WTC11 (cell line): ENCODE measurements at regions not wholly inside any gene's neighbourhood (a gene's known extent, or its start where the extent isn't known, plus 50 kb on each side); places are given as distances from the start of the nearest gene placed in this dataset.

Experiments
- ATAC-seq: fragments of 200-7000 bp; cut with Tn5 transposase; 2 replicates; pipeline ENCODE4 v1.10.0; 2021; ENCODE audit warnings: mild to moderate bottlenecking, moderate library complexity
- CTCF ChIA-PET: fragments of 300-600 bp; sonication (Branson Sonifier 250); formaldehyde crosslinking; loops from one replicate; lab custom pipeline; 2021; ENCODE audit warnings: antibody characterized with exemption; lab: Charles Lee
- POLR2A ChIA-PET: fragments of 350-600 bp; sonication (Branson Sonifier 250); formaldehyde crosslinking; loops from one replicate; lab custom pipeline; 2021; ENCODE audit warnings: antibody characterized with exemption; lab: Charles Lee
- DNase-seq: peaks from one replicate; pipeline ENCODE4 v3.0.0; 2021; ENCODE audit warnings: low spot score
- H3K27ac Mint-ChIP-seq: 2 replicates; pipeline ENCODE4 v1.8.0; 2021; ENCODE audit warnings: mixed read lengths
- H3K27me3 Mint-ChIP-seq: 2 replicates; pipeline ENCODE4 v1.8.0; 2021; ENCODE audit warnings: low read depth, mild to moderate bottlenecking, moderate library complexity, mixed read lengths
- H3K36me3 Mint-ChIP-seq: 2 replicates; pipeline ENCODE4 v1.8.0; 2021; ENCODE audit warnings: mixed read lengths
- H3K4me1 Mint-ChIP-seq: 2 replicates; pipeline ENCODE4 v1.8.0; 2022; ENCODE audit warnings: mixed read lengths
- H3K4me3 Mint-ChIP-seq: 2 replicates; pipeline ENCODE4 v1.8.0; 2021; ENCODE audit warnings: mild to moderate bottlenecking, moderate library complexity, mixed read lengths
- H3K9me3 Mint-ChIP-seq: 2 replicates; pipeline ENCODE4 v1.8.0; 2021; ENCODE audit warnings: mixed read lengths
- AFF4 ChIP-seq: sonication (generic); formaldehyde crosslinking; IDR thresholded peaks from 2 replicates; pipeline ENCODE4 v1.8.1; 2023; ENCODE audit warnings: mild to moderate bottlenecking, missing genetic modification reagents, borderline replicate concordance
- ATF1 ChIP-seq: sonication (generic); formaldehyde crosslinking; IDR thresholded peaks from 2 replicates; pipeline ENCODE4 v1.8.1; 2023; ENCODE audit warnings: mild to moderate bottlenecking, moderate library complexity, missing genetic modification reagents
- ELF4 ChIP-seq: sonication (generic); formaldehyde crosslinking; IDR thresholded peaks from 2 replicates; pipeline ENCODE4 v1.8.1; 2022; ENCODE audit warnings: low read depth, mild to moderate bottlenecking, moderate library complexity, missing genetic modification reagents
- ESRRA ChIP-seq: sonication (generic); formaldehyde crosslinking; IDR thresholded peaks from 2 replicates; pipeline ENCODE4 v1.8.1; 2022; ENCODE audit warnings: mild to moderate bottlenecking, missing genetic modification reagents, borderline replicate concordance
- ETV6 ChIP-seq: sonication (generic); formaldehyde crosslinking; IDR thresholded peaks from 2 replicates; pipeline ENCODE4 v1.8.1; 2022; ENCODE audit warnings: mild to moderate bottlenecking, missing genetic modification reagents
- FOXK1 ChIP-seq: sonication (generic); formaldehyde crosslinking; IDR thresholded peaks from 2 replicates; pipeline ENCODE4 v1.8.0; 2022; ENCODE audit warnings: mild to moderate bottlenecking, moderate library complexity, missing genetic modification reagents
- GABPB1 ChIP-seq: sonication (generic); formaldehyde crosslinking; IDR thresholded peaks from 2 replicates; pipeline ENCODE4 v1.8.1; 2023; ENCODE audit warnings: mild to moderate bottlenecking, missing genetic modification reagents
- GRHL2 ChIP-seq: fragments of 250-450 bp; sonication (Bioruptor Pico); IDR thresholded peaks from 2 replicates; pipeline ENCODE4 v1.8.0; 2022; ENCODE audit warnings: mild to moderate bottlenecking, moderate library complexity; ENCODE audit not compliant: insufficient replicate concordance, severe bottlenecking
- JAZF1 ChIP-seq: fragments of 250-450 bp; sonication (Bioruptor Pico); IDR thresholded peaks from 2 replicates; pipeline ENCODE4 v1.9.0; 2021; ENCODE audit warnings: moderate library complexity, mild to moderate bottlenecking, inconsistent platforms
- KAT7 ChIP-seq: sonication (generic); formaldehyde crosslinking; IDR thresholded peaks from 2 replicates; pipeline ENCODE4 v1.8.1; 2023; ENCODE audit warnings: missing genetic modification reagents, mild to moderate bottlenecking, borderline replicate concordance
- MXD4 ChIP-seq: fragments of 250-450 bp; sonication (Bioruptor Pico); IDR thresholded peaks from 2 replicates; pipeline ENCODE4 v1.8.0; 2021; ENCODE audit warnings: mild to moderate bottlenecking, moderate library complexity, borderline replicate concordance
- NFATC4 ChIP-seq: fragments of 250-450 bp; sonication (Bioruptor Pico); IDR thresholded peaks from 2 replicates; pipeline ENCODE4 v1.9.0; 2021; ENCODE audit warnings: mild to moderate bottlenecking
- NFYB ChIP-seq: sonication (generic); formaldehyde crosslinking; conservative IDR thresholded peaks from 2 replicates; pipeline ENCODE4 v1.8.0; 2022; ENCODE audit warnings: low read depth, missing genetic modification reagents
- NR1H2 ChIP-seq: sonication (generic); formaldehyde crosslinking; IDR thresholded peaks from 2 replicates; pipeline ENCODE4 v1.9.0; 2021; ENCODE audit warnings: mild to moderate bottlenecking, moderate library complexity, missing genetic modification reagents
- RORB ChIP-seq: fragments of 250-450 bp; sonication (Bioruptor Pico); IDR thresholded peaks from 2 replicates; pipeline ENCODE4 v1.9.0; 2021; ENCODE audit warnings: mild to moderate bottlenecking
- SMAD3 ChIP-seq: sonication (generic); formaldehyde crosslinking; IDR thresholded peaks from 2 replicates; pipeline ENCODE4 v1.8.0; 2022; ENCODE audit warnings: missing genetic modification reagents, mild to moderate bottlenecking, borderline replicate concordance
- SMAD4 ChIP-seq: sonication (generic); formaldehyde crosslinking; IDR thresholded peaks from 2 replicates; pipeline ENCODE4 v1.8.0; 2022; ENCODE audit warnings: mild to moderate bottlenecking, missing genetic modification reagents
- SOX15 ChIP-seq: fragments of 250-450 bp; sonication (Bioruptor Pico); IDR thresholded peaks from 2 replicates; pipeline ENCODE4 v1.9.0; 2021; ENCODE audit warnings: mild to moderate bottlenecking
- SP1 ChIP-seq: sonication (generic); formaldehyde crosslinking; conservative IDR thresholded peaks from 2 replicates; pipeline ENCODE4 v1.8.1; 2022; ENCODE audit warnings: missing genetic modification reagents
- ZNF281 ChIP-seq: sonication (generic); formaldehyde crosslinking; IDR thresholded peaks from 2 replicates; pipeline ENCODE4 v1.8.0; 2023; ENCODE audit warnings: mild to moderate bottlenecking, missing genetic modification reagents
- TF ChIP-seq, protein P1 (sequence below): sonication (generic); formaldehyde crosslinking; IDR thresholded peaks from 2 replicates; pipeline ENCODE4 v1.8.1; 2023; ENCODE audit warnings: mild to moderate bottlenecking, missing genetic modification reagents
- TF ChIP-seq, protein P2 (sequence below): fragments of 250-450 bp; sonication (Bioruptor Pico); IDR thresholded peaks from 2 replicates; pipeline ENCODE4 v1.9.0; 2021; ENCODE audit warnings: mild to moderate bottlenecking
- TF ChIP-seq, protein P3 (sequence below): sonication (generic); formaldehyde crosslinking; IDR thresholded peaks from 2 replicates; pipeline ENCODE4 v1.8.0; 2022; ENCODE audit warnings: mild to moderate bottlenecking, missing genetic modification reagents
- TF ChIP-seq, protein P4 (sequence below): sonication (generic); formaldehyde crosslinking; IDR thresholded peaks from 2 replicates; pipeline ENCODE4 v1.8.0; 2023; ENCODE audit warnings: missing genetic modification reagents

GRCh38 chr13:34722922-34723321, 219.1 kb upstream of the NBEA start:
- no peak for TF ChIP-seq SP1 (CRISPR knock-in tag)
- TF ChIP-seq FOXK1 (CRISPR knock-in tag): no peak
- TF ChIP-seq, protein P1, sequence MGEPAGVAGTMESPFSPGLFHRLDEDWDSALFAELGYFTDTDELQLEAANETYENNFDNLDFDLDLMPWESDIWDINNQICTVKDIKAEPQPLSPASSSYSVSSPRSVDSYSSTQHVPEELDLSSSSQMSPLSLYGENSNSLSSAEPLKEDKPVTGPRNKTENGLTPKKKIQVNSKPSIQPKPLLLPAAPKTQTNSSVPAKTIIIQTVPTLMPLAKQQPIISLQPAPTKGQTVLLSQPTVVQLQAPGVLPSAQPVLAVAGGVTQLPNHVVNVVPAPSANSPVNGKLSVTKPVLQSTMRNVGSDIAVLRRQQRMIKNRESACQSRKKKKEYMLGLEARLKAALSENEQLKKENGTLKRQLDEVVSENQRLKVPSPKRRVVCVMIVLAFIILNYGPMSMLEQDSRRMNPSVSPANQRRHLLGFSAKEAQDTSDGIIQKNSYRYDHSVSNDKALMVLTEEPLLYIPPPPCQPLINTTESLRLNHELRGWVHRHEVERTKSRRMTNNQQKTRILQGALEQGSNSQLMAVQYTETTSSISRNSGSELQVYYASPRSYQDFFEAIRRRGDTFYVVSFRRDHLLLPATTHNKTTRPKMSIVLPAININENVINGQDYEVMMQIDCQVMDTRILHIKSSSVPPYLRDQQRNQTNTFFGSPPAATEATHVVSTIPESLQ (CRISPR knock-in tag): no peak
- no peak for TF ChIP-seq NR1H2 (CRISPR knock-in tag)
- TF ChIP-seq, protein P2, sequence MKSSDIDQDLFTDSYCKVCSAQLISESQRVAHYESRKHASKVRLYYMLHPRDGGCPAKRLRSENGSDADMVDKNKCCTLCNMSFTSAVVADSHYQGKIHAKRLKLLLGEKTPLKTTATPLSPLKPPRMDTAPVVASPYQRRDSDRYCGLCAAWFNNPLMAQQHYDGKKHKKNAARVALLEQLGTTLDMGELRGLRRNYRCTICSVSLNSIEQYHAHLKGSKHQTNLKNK (CRISPR knock-in tag): no peak
- no peak for TF ChIP-seq RORB (CRISPR knock-in tag)
- no peak for TF ChIP-seq KAT7 (CRISPR knock-in tag)
- TF ChIP-seq ATF1: no peak
- no peak for TF ChIP-seq ESRRA (CRISPR knock-in tag)
- no peak for TF ChIP-seq NFATC4
- TF ChIP-seq, protein P3, sequence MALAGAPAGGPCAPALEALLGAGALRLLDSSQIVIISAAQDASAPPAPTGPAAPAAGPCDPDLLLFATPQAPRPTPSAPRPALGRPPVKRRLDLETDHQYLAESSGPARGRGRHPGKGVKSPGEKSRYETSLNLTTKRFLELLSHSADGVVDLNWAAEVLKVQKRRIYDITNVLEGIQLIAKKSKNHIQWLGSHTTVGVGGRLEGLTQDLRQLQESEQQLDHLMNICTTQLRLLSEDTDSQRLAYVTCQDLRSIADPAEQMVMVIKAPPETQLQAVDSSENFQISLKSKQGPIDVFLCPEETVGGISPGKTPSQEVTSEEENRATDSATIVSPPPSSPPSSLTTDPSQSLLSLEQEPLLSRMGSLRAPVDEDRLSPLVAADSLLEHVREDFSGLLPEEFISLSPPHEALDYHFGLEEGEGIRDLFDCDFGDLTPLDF: no peak
- no peak for TF ChIP-seq JAZF1
- TF ChIP-seq ELF4 (CRISPR knock-in tag): no peak
- TF ChIP-seq, protein P4, sequence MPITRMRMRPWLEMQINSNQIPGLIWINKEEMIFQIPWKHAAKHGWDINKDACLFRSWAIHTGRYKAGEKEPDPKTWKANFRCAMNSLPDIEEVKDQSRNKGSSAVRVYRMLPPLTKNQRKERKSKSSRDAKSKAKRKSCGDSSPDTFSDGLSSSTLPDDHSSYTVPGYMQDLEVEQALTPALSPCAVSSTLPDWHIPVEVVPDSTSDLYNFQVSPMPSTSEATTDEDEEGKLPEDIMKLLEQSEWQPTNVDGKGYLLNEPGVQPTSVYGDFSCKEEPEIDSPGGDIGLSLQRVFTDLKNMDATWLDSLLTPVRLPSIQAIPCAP: no peak
- TF ChIP-seq MXD4 (CRISPR knock-in tag): no peak
- no peak for TF ChIP-seq NFYB (CRISPR knock-in tag)
- TF ChIP-seq SMAD4 (CRISPR knock-in tag): no peak
- no peak for TF ChIP-seq ETV6 (CRISPR knock-in tag)
- ChIA-PET POLR2A (no interaction called here), CTCF (no interaction called here)
- ATAC-seq (no peak), DNase-seq (no peak)
- Mint-ChIP-seq H3K27me3 (no peaks in the 10 kb centered on the region), H3K4me1 (no peaks in the 10 kb centered on the region), H3K4me3 (no peak overlapping the region), H3K27ac (no peak overlapping the region), H3K36me3 (peaks cover 7% of the 10 kb centered on the region), H3K9me3 (peaks cover 10% of the 10 kb centered on the region)

DNA sequence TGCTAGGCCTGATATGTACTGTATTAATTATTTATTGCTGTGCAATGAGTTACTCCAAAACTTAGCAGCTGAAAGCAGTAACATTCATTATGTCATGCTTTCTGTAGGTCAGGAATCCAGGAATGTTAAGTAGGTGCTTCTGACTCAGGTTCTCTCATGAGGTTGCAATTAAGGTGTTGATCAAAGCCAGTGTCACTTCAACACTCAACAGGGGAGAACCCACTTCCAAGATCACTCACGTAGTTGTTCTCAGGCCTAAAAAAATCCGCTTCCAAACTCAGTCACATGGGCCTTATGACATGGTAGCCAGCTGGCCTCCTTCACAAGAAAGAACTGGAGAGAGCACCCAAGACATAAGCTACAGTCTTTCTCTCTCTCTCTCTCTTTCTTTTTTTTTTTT, 211.1 kb upstream of the NBEA start:
- Mint-ChIP-seq H3K36me3 (no peaks in the 10 kb centered on the region), H3K4me3 (no peak overlapping the region), H3K9me3 (peaks cover 10% of the 10 kb centered on the region)
- ChIA-PET POLR2A (no interaction called here), CTCF (no interaction called here)
- TF ChIP-seq, protein P2 (CRISPR knock-in tag): no peak
- TF ChIP-seq, protein P3: no peak
- TF ChIP-seq RORB (CRISPR knock-in tag) (no peak), ZNF281 (CRISPR knock-in tag) (no peak), GABPB1 (CRISPR knock-in tag) (no peak), SOX15 (CRISPR knock-in tag) (no peak), GRHL2 (CRISPR knock-in tag) (no peak), SMAD3 (CRISPR knock-in tag) (no peak), AFF4 (CRISPR knock-in tag) (no peak)
- TF ChIP-seq, all 79 proteins: peak for 0
- DNase-seq: no peak
- Mint-ChIP-seq H3K27me3 (no peaks in the 10 kb centered on the region), H3K4me1 (no peaks in the 10 kb centered on the region; the same call in 1 of the 2 replicates), H3K27ac (no peak overlapping the region)
- no peak for ATAC-seq
